HL-60 (cell line): ENCODE measurements at regions not wholly inside any gene's neighbourhood (a gene's known extent, or its start where the extent isn't known, plus 50 kb on each side); places are given as distances from the start of the nearest gene placed in this dataset.
"Not testable (repeated sequence)": the region's sequence is repeated elsewhere in the genome, so short reads cannot be mapped to it uniquely, and the experiment has no call there.

ENCODE experiments used
- DNase-seq, 2 experiments: peaks; one replicate each; pipeline ENCODE4 v3.0.0-alpha.2; 2010 to 2020; ENCODE audit warnings: low read depth in 1 of 2, low spot score in 1 of 2
- H3K27ac ChIP-seq: fragments of 250-450 bp; sonication (Bioruptor Pico); replicated peaks from 2 replicates; pipeline ENCODE4 v1.5.1; 2020; ENCODE audit warnings: mild to moderate bottlenecking, moderate library complexity
- H3K27me3 ChIP-seq: fragments of 250-450 bp; sonication (Bioruptor Pico); 2 replicates; pipeline ENCODE4 v1.5.1; 2021; ENCODE audit warnings: mild to moderate bottlenecking, moderate library complexity; ENCODE audit not compliant: insufficient read depth, poor library complexity, severe bottlenecking
- H3K4me3 ChIP-seq: replicated peaks from 2 replicates; pipeline ENCODE4 v1.5.1; 2011; ENCODE audit warnings: mild to moderate bottlenecking, control low read depth, low read length; ENCODE audit not compliant: insufficient read depth
- CTCF ChIP-seq: IDR thresholded peaks from one replicate; pipeline ENCODE4 v1.5.1; 2011; ENCODE audit warnings: low read length, control low read depth, inconsistent platforms; ENCODE audit not compliant: insufficient read depth
- GABPA ChIP-seq: IDR thresholded peaks from 2 replicates; pipeline ENCODE4 v1.6.1; 2012; ENCODE audit warnings: low read depth
- POLR2AphosphoS5 ChIP-seq: IDR thresholded peaks from 2 replicates; pipeline ENCODE4 v1.6.1; 2012; ENCODE audit warnings: low read depth
- SPI1 ChIP-seq: IDR thresholded peaks from 2 replicates; pipeline ENCODE4 v1.6.1; 2012; ENCODE audit warnings: low read depth, mild to moderate bottlenecking, borderline replicate concordance
- TF ChIP-seq, protein P1 (sequence below): IDR thresholded peaks from 2 replicates; pipeline ENCODE4 v1.6.1; 2012; ENCODE audit warnings: low read depth; ENCODE audit not compliant: insufficient replicate concordance

GRCh38 chr15:79505956-79506355 lies 73.8 kb downstream of the MINAR1 start:
- Histone ChIP-seq H3K4me3 (no peak overlapping the region), H3K27ac (no peak overlapping the region), H3K27me3 (no peaks in the 10 kb centered on the region)
- TF ChIP-seq, protein P1, sequence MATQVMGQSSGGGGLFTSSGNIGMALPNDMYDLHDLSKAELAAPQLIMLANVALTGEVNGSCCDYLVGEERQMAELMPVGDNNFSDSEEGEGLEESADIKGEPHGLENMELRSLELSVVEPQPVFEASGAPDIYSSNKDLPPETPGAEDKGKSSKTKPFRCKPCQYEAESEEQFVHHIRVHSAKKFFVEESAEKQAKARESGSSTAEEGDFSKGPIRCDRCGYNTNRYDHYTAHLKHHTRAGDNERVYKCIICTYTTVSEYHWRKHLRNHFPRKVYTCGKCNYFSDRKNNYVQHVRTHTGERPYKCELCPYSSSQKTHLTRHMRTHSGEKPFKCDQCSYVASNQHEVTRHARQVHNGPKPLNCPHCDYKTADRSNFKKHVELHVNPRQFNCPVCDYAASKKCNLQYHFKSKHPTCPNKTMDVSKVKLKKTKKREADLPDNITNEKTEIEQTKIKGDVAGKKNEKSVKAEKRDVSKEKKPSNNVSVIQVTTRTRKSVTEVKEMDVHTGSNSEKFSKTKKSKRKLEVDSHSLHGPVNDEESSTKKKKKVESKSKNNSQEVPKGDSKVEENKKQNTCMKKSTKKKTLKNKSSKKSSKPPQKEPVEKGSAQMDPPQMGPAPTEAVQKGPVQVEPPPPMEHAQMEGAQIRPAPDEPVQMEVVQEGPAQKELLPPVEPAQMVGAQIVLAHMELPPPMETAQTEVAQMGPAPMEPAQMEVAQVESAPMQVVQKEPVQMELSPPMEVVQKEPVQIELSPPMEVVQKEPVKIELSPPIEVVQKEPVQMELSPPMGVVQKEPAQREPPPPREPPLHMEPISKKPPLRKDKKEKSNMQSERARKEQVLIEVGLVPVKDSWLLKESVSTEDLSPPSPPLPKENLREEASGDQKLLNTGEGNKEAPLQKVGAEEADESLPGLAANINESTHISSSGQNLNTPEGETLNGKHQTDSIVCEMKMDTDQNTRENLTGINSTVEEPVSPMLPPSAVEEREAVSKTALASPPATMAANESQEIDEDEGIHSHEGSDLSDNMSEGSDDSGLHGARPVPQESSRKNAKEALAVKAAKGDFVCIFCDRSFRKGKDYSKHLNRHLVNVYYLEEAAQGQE = no peak
- no peak for TF ChIP-seq CTCF
- no peak for DNase-seq

- not testable (repeated sequence) for H3K27ac ChIP-seq, H3K4me3 ChIP-seq, H3K27me3 ChIP-seq, DNase-seq
Observed at GRCh38 chr15:79512844-79513243, 80.7 kb downstream of the MINAR1 start.

- Histone ChIP-seq H3K4me3 (no peak overlapping the region), H3K27me3 (peaks cover 2% of the 10 kb centered on the region), H3K27ac (no peak overlapping the region)
- no peak for TF ChIP-seq GABPA
- TF ChIP-seq, protein P1 = no peak
- no peak for TF ChIP-seq SPI1
- no peak for TF ChIP-seq CTCF
- no peak for TF ChIP-seq POLR2AphosphoS5
- DNase-seq = no peak
Observed at GRCh38 chr15:79513417-79513816, 81.3 kb downstream of the MINAR1 start.

GRCh38 chr15:79513940-79514339 lies 81.8 kb downstream of the MINAR1 start:
- Histone ChIP-seq H3K27ac (no peak overlapping the region), H3K4me3 (no peak overlapping the region), H3K27me3 (peaks cover 2% of the 10 kb centered on the region)
- no peak for DNase-seq
- TF ChIP-seq GABPA (no peak), POLR2AphosphoS5 (no peak), SPI1 (no peak), CTCF (no peak)
- TF ChIP-seq, protein P1 = no peak
